Panc1 (cell line): ENCODE measurements at regions not wholly inside any gene's neighbourhood (a gene's known extent, or its start where the extent isn't known, plus 50 kb on each side); places are given as distances from the start of the nearest gene placed in this dataset.

Experiments used
- ATAC-seq: fragments of 200-7000 bp; cut with Tn5 transposase; 2 replicates; pipeline ENCODE4 v1.9.1; 2020; ENCODE audit warnings: mild to moderate bottlenecking, moderate library complexity
- BruUV-seq: library from RNA; stranded (reverse); fragments of 400-500 nt; replicated peaks from 2 replicates; lab custom pipeline; 2021; lab: Mats Ljungman, UMichigan
- CTCF ChIA-PET: fragments of 300-600 bp; sonication (Branson Sonifier 250); formaldehyde crosslinking; loops from one replicate; lab custom pipeline; 2022; ENCODE audit warnings: antibody characterized with exemption; lab: Charles Lee
- POLR2A ChIA-PET: fragments of 300-600 bp; sonication (Branson Sonifier 250); formaldehyde crosslinking; loops from one replicate; lab custom pipeline; 2022; ENCODE audit warnings: antibody characterized with exemption; lab: Charles Lee
- DNase-seq: peaks from one replicate; pipeline ENCODE4 v3.0.0-alpha.2; 2010; ENCODE audit warnings: low read depth, low spot score
- H3K27ac ChIP-seq: 2 replicates; pipeline ENCODE4 v1.5.1; 2011; ENCODE audit warnings: mild to moderate bottlenecking, low read length, inconsistent platforms
- H3K27me3 ChIP-seq: fragments of 200-500 bp; sonication (Bioruptor generic); 2 replicates; pipeline ENCODE4 v1.6.0; 2014; ENCODE audit warnings: low read length, inconsistent platforms; ENCODE audit not compliant: control insufficient read depth, insufficient read depth
- H3K36me3 ChIP-seq: fragments of 200-500 bp; sonication (Bioruptor generic); 2 replicates; pipeline ENCODE4 v1.5.1; 2014; ENCODE audit warnings: inconsistent platforms, mild to moderate bottlenecking, low read length, moderate library complexity; ENCODE audit not compliant: control insufficient read depth, insufficient read depth
- H3K4me1 ChIP-seq: 2 replicates; pipeline ENCODE4 v1.5.1; 2011; ENCODE audit warnings: inconsistent platforms, mild to moderate bottlenecking, low read length, moderate library complexity; ENCODE audit not compliant: control insufficient read depth, insufficient read depth
- H3K4me3 ChIP-seq, 2 experiments: 2 replicates each; pipeline ENCODE4 v1.5.1; 2011 to 2012; ENCODE audit warnings: low read depth in 2 of 2, low read length in 2 of 2, mild to moderate bottlenecking in 2 of 2, inconsistent platforms in 1 of 2, moderate library complexity in 1 of 2
- H3K9me3 ChIP-seq: fragments of 200-500 bp; sonication (Bioruptor generic); 2 replicates; pipeline ENCODE4 v1.5.1; 2014; ENCODE audit warnings: low read depth, mild to moderate bottlenecking, inconsistent platforms, low read length, moderate library complexity; ENCODE audit not compliant: control insufficient read depth, insufficient read depth
- CTCF ChIP-seq: fragments of 450-650 bp; IDR thresholded peaks from 2 replicates; pipeline ENCODE4 v1.5.1; 2017; ENCODE audit warnings: mild to moderate bottlenecking
- POLR2AphosphoS5 ChIP-seq: IDR thresholded peaks from 2 replicates; pipeline ENCODE4 v1.6.1; 2012; ENCODE audit warnings: mild to moderate bottlenecking, low read depth, low read length, moderate library complexity
- REST ChIP-seq, 2 experiments: IDR thresholded peaks; 2 replicates each; pipeline ENCODE4 v1.6.1; 2011 to 2012; ENCODE audit warnings: low read depth in 2 of 2, control low read depth in 1 of 2, low read length in 1 of 2, mild to moderate bottlenecking in 1 of 2, moderate library complexity in 1 of 2; ENCODE audit not compliant: insufficient read depth in 1 of 2
- SIN3A ChIP-seq: IDR thresholded peaks from 2 replicates; pipeline ENCODE4 v1.6.1; 2012; ENCODE audit warnings: low read depth, mild to moderate bottlenecking, low read length, moderate library complexity, borderline replicate concordance; ENCODE audit not compliant: insufficient read depth
- TCF7L2 ChIP-seq: IDR thresholded peaks from 2 replicates; pipeline ENCODE4 v1.6.1; 2011; ENCODE audit warnings: mild to moderate bottlenecking, low read depth, low read length, inconsistent platforms
- in situ Hi-C: cut with HindIII; loops from 2 replicates; pipeline ENCODE4 v1.10.0; 2016; ENCODE audit warnings: low sequenced_read_pairs, low pct_unique_long_range_greater_than_20kb
- intact Hi-C: fragments of 100-400 bp; cut with micrococcal nuclease; formaldehyde crosslinking; loops from one replicate; pipeline ENCODE4 v1.10.0; 2022; ENCODE audit not compliant: unreplicated experiment

GRCh38 chr13:47027780-47028437 is 131.1 kb upstream of the HTR2A start:
- in situ Hi-C loops = no loop called here
- Histone ChIP-seq H3K27me3 (no peaks in the 10 kb centered on the region), H3K36me3 (no peaks in the 10 kb centered on the region), H3K27ac (no peak overlapping the region), H3K4me3 (no peak overlapping the region), H3K4me1 (no peaks in the 10 kb centered on the region), H3K9me3 (no peaks in the 10 kb centered on the region)
- intact Hi-C loops = no loop called here
- DNase-seq = no peak
- TF ChIP-seq POLR2AphosphoS5 (no peak), TCF7L2 (no peak)
- no peak for ATAC-seq
- ChIA-PET CTCF (no interaction called here), POLR2A (no interaction called here)
- BruUV-seq = no TSS peak

DNA sequence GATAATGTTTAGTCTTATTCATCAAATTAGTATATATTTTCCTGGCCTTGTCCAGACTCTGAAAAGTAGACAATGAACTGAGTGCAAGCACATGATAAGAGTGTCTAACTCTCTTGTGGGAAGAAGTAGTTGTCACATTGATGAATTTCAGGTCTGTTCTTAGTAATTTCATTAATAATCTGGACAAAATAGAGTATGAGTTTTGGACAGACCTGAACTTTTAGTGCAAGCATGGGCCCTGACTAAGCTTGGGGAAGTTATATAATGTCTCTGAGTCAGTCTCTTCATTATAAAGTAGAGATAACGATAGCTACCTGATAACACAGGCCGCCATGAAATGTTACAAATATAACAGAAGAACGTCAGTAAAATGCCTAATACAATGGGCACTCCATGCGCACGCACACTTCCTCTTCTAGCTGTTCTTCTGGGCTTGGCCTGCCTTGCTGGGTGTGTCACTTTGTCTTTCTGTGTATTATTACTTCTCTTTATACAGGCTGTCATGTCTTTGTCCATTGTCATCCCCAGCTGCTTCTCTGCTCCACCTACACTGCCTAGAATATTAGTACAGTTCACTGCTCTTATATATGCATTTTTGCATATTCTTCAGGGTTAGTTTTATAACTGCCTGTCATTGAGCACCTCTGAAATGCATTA is 129.1 kb upstream of the HTR2A start:
- no peak for ATAC-seq
- intact Hi-C loops = no loop called here
- Histone ChIP-seq H3K4me3 (no peak overlapping the region), H3K36me3 (no peaks in the 10 kb centered on the region), H3K9me3 (no peaks in the 10 kb centered on the region), H3K27ac (no peak overlapping the region), H3K27me3 (no peaks in the 10 kb centered on the region), H3K4me1 (no peaks in the 10 kb centered on the region)
- no TSS peak for BruUV-seq
- TF ChIP-seq CTCF (no peak), POLR2AphosphoS5 (no peak), SIN3A (no peak), REST (IDR thresholded peaks at IDR 0.05; ENCODE audit: insufficient read depth in 1 of 2, low read depth in 2 of 2, low read length in 1 of 2) (no peak), TCF7L2 (no peak)
- CTCF ChIA-PET = no interaction called here
- POLR2A ChIA-PET = no interaction called here
- no peak for DNase-seq
- in situ Hi-C loops = no loop called here

GRCh38 chr13:47019977-47020376 is 123.1 kb upstream of the HTR2A start:
- intact Hi-C loops (no loop called here), in situ Hi-C loops (no loop called here)
- H3K27me3 ChIP-seq = no peaks in the 10 kb centered on the region
- POLR2A ChIA-PET = no interaction called here
- no peak for DNase-seq
- no peaks in the 10 kb centered on the region for H3K4me1 ChIP-seq
- H3K9me3 ChIP-seq = no peaks in the 10 kb centered on the region
- H3K27ac ChIP-seq = no peak overlapping the region
- CTCF ChIA-PET = no interaction called here
- TF ChIP-seq SIN3A (no peak), TCF7L2 (no peak), POLR2AphosphoS5 (no peak), CTCF (no peak), REST (IDR thresholded peaks at IDR 0.05; ENCODE audit: insufficient read depth in 1 of 2, low read depth in 2 of 2, low read length in 1 of 2) (no peak)
- no peaks in the 10 kb centered on the region for H3K36me3 ChIP-seq
- no TSS peak for BruUV-seq
- no peak overlapping the region for H3K4me3 ChIP-seq
- ATAC-seq = no peak
